NCI-H1694 treated with DMSO at 0.1 percent for 48 hours (cell line): ENCODE measurements at regions not wholly inside any gene's neighbourhood (a gene's known extent, or its start where the extent isn't known, plus 50 kb on each side); places are given as distances from the start of the nearest gene placed in this dataset.

ENCODE experiments used
- DNase-seq: peaks from one replicate; lab custom pipeline; 2025; lab: John Stamatoyannopoulos, UW

DNA sequence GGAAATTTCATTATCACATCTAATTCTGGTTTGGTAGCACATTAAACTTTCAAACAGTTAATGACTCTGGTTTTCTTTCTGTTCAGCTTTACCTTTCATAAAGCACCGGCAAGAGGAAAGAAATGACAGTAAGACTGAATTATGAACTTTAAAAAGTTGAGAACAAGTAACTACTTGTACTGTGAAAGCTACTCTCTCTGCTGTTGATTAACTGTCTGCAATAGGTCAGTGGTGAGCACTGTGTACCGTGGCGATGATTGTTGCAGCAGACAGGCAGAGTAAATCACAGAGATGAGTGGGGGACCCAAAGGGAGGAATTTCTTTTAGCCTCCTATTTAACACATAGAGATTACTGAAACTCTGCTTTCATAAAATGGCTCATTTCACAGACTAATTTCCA, 74.0 kb upstream of the MEF2C start:
- DNase-seq: no peak

DNA sequence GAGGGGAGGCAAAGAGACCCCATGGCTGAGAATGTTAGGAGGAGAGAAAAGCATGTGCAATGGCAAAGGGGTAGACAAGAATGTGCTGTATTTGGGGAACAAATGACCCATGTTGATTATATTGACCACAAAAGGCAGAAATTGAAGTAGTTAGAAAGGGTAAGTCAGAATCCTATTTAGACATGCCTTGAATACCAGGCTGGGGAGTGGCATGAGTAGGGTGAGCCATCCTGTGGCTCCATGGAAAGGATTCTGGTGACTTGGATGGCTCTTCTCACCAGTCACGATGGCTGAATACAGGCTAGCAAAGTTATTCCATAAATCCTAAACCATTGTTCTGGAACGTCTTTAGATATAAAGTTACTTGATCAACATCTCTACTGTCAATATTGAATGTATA, 73.4 kb upstream of the MEF2C start:
- no peak for DNase-seq

DNA sequence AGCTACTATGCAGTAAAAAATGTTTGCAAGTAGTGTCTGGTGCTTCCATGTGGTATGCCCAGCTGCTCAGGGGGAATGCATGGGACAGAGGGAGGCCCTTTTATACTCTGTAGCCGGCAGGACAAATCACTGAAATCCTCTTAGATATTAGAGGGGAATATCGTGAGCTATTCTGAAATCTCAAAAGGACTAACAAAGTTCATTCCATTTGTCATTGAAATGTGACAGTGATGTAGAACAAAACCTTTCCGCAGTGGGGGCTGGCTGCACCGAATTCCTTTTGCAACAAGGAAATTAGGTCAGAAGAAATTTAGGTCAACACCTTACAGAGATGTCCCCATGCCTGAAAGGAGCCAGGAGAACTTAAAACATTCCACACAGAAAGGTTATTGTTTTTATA, 72.4 kb upstream of the MEF2C start:
- no peak for DNase-seq

DNA sequence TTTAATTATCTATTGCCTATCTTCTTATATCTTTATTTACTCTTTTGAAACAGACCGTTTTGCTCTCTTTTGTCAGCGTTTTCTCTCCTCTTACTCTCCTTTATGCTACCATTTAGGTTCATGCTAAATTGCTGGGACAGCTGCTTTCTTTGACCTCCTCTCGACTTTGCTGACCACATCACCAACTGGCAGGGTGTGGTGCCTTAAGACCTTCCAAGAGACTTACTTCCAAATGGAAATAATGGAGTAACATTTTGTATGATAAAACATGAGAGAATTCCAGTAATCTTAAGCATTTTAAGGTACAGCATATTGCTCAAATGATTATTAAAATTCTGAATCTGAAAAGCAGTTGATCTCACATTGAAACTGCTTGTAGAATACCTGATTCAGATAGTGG, 71.5 kb upstream of the MEF2C start:
- no peak for DNase-seq

DNA sequence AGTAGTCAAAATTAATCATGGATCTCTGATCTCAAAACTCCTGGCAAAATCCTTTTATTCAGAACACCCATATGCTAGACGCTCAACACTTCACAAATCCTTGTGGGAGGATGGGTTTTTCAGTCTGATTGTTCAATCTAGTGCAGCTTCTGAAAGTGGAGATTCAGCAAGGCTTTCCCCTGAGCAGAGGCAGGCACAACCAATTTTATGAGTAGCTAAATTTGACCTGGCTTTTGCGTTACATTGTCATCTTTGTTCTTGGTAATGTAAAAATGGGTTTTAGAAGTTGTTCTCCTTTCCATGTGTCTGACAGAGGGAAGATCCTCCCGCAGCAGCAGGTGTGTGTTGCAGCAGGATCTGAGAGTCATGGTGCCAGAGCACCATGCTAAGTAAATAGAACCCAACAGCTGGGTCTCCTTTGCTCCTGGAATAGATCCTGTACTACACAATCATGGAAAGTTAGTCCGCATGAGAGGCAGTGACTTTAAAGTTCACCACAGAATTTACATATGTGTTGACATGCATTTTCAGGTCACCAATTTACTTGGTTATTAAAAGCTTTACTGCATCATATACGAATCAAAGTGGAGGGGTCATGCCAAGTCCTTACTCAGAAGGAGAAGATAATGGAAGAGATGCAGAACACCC, 70.1 kb upstream of the MEF2C start:
- DNase-seq: no peak

DNA sequence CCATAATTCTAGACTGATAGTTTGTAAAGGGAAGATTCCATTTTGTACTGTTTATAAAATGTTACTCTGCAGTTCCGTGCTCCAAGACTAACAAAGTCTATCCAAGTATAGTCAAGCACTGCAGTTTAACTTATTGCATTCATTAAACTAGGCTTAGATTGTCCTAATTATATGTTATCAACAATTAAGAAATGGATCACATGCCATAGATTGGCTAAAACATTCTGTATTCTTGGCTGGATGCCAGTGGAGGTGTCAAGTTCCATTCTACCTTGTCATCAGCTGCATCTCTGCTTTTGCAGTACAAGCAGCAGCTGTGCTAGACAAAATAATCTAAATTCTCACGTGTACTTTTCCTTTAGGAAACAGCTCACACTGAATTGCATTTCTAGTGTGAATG, 69.4 kb upstream of the MEF2C start:
- no peak for DNase-seq

DNA sequence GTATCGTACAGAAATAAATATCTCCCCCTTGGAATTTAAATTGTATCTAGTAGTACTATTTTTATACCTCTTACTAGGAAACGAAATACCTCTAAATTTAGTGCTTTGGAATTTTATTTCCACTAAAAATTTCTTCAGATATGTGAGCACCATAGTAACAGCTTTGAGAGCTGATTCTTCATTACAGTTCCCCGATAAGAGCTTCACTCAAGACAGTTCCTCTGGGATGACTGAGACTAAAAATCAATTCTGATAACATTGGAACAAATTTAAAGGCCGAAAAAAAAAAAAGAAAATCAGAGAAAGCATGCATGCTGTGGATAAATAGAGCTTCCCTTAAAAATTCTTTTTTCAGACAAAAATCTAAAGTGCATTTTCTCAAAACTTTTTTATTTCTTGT, 68.5 kb upstream of the MEF2C start:
- DNase-seq: no peak

DNA sequence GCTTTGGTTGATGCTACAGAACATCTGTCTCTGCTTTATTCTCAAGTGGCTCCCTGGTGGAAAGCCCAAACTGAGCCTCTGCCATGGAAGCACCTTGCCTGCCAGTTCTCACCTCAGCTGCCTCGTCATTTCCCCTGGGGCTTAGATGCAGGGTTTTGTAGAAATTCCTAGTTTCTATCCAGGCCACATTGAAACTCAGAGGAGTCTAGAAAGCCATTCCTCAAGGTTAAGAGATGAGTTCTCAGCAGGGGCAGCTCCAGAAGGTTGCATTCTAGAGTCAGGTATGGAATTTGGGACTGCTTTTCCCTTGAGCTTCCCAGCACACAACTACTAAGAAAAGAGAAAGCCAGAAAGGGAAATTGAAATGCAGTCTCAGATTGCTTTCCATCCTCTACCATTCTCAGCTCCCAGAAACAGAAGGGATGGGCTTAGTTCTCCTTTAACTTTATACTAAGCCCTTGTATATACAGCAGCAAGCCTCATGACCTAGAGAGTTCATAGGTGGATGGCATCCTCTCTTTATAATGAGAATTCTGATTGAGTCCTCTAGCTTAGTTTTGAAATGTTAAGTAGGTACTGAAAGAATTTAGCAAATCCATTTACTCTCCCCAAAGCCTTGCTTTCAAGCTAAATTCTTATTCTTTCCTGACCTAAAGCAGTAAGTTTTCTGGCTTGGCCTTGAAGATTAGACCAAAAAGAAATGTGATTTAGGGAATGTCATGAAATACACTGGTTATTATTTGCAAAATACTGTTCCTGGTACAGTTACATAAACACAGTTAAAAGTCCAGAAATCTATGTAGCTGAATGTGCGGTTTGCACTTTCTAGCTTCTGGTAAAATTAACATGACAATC, 66.0 kb upstream of the MEF2C start:
- DNase-seq: no peak

DNA sequence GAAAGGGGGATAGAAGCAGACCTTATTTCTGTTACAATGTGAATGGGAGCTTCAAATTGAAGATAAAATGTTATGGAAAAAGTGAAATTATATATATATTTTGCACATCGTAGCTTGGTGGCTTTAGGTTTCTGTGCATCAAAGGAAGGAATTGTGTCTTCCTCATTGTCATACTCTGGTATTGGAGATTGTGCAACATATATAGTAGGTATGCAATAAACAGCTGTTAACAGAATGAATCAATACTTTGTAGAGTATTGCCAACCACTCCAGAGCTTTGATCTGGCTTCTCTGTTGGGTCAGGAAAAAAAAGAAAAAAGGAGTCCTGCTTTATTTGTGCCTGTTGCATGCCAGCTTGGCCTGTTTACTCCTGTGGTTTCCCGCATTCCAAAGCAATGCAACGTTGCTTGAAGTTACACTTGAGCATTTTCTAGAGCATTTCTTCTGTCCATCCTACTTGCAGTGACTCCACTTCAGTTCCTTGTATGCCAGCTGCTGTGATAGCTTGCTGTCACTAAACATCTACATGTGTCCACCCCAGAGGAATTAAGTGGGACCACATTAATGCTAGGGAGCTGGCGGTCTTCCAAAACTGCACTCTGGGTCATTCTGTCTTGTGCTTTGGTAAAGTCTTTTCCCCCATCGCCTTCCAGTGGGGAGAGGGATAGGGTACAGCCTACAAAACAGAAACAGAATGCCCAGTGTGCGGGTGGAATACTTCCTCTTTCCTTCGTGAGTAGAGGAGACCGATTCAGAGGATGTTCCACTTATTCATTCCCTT, 62.0 kb upstream of the MEF2C start:
- DNase-seq: no peak

DNA sequence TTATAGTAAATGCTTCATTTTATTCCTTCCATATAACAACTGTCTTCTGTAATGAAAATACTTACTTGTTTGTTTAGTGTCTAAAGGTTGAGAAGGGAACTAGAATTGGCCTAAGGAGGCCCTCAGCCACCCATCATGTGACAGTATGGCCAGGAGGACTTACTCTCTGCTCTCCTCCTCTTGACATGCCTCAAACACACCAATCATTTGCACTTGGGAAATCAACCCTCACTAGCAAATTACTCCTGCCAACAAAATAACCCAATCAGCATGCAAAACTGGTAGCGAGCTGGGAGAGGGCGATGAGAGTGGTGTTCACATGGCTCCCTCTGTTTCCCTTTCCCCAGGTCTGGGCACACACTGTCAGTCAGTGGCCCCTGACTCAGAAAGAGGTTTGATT, 58.6 kb upstream of the MEF2C start:
- DNase-seq: no peak

DNA sequence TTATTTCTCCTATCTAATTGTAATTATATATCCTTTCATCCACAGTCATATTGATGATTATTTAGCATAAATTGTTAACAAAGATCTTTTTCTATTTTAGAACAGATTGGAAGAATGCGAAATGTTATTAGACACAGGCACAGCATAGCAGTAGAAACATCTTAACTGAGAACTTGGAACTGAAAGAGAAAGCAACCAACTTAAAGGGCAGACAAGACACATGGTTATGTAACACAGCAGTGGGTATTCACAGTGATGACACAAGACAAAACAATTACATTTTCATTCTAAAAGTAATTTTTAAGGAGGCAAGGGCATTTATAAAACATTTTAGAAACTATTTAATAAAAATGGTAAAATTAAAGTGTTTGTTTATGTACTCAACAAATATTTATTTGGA, 57.7 kb upstream of the MEF2C start:
- no peak for DNase-seq

DNA sequence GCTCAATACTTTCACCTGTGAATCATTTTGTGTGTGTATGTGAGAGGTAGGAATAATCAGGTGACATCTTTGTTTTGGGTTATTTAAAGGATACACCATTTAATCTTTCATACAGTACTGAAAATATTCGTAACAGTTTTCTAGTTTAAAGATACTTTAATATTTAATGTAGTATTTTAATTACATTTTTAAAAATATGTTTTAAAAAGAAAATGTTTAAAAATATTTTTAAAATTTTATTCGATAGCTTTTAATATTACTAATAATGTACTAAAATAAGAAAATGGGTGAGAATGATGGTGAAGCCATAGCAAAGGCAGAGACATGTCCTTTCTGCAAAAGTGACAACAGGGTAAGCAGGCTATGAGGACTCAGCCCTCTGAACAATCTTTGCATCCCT, 56.3 kb upstream of the MEF2C start:
- DNase-seq: no peak

DNA sequence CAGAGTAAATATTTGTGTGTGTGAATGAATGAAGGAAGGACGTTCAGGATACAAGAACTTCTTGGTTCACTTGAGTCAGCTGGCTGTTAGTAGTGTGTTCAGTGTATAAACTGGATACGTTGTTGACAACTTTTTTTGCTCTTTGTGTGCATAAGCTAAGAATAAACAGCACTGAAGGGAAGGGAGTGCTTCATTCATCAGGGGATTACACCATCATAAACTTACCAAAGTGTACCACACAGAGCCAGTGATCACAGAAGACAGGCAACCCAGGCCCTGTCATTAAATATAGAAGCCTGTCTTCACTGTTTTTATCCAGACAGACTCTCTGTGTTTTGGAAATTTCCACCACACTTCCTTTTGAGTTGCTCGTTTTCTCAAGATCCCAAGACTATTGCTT, 55.5 kb upstream of the MEF2C start:
- no peak for DNase-seq

DNA sequence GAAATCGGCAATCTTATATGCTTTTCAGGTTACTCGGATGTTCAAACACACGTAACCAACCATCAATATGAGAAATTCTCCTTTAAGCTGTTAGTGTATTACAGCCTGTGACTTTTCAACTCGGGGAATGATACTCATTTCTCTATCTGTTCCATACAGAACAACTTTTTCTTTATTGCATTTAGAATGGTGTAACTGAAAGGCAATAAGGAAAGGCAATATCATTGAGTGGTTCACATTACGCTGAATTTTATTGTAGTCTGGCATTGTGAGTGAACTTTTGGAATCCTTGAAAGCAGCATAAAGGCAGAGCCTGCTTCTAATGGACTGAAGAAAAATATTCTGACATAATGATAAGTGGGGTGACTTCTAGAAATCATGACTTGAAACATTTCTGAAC, 54.4 kb upstream of the MEF2C start:
- no peak for DNase-seq

DNA sequence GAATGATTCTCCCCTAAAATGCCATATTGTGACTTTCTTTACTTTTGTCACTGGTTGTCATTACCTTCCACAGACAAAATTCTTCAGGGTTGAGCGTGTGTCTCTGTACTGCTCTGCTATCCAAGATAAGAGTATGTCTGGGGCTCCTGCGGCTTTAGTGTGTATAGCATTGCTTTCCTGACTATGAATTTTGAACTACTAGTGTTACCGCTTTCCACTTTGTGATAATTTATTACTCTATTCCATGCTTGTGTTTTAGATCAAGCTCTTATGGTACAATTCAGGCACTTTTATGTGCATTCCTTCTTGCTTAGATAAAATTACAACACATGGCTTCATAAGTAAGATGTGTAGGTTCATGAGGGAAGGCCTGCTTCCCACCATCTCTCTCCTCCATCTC, 51.5 kb upstream of the MEF2C start:
- no peak for DNase-seq
